ENCODE measurements at regions not wholly inside any gene's neighbourhood (a gene's known extent, or its start where the extent isn't known, plus 50 kb on each side); places are given as distances from the start of the nearest gene placed in this dataset.

GRCh38 chr4:12203945-12204344 lies 775.3 kb upstream of the HS3ST1 start:
- no peak for DNase-seq

- no peak for DNase-seq
These were observed 771.5 kb upstream of the HS3ST1 start for GRCh38 chr4:12200226-12200625.

- no peak for DNase-seq
These were observed 757.8 kb upstream of the HS3ST1 start for GRCh38 chr4:12186526-12186925.

GRCh38 chr4:12178614-12179610 lies 750.2 kb upstream of the HS3ST1 start:
- no peak for DNase-seq

GRCh38 chr4:12177416-12177815 lies 748.7 kb upstream of the HS3ST1 start:
- no peak for DNase-seq

- DNase-seq, result no peak
These were observed 744.8 kb upstream of the HS3ST1 start for GRCh38 chr4:12173496-12173895.

GRCh38 chr4:12172198-12172973 lies 743.7 kb upstream of the HS3ST1 start:
- DNase-seq, result no peak

GRCh38 chr4:12170308-12170707 lies 741.6 kb upstream of the HS3ST1 start:
- DNase-seq, result no peak

- DNase-seq, result no peak
These were observed 736.9 kb upstream of the HS3ST1 start for GRCh38 chr4:12165616-12166015.

GRCh38 chr4:12146339-12146738 lies 717.6 kb upstream of the HS3ST1 start:
- DNase-seq, result peak in 9 of 51 donors; percentile 0 to 16 (median 4)

- DNase-seq, result no peak
These were observed 717.1 kb upstream of the HS3ST1 start for GRCh38 chr4:12145768-12146167.

- DNase-seq, result no peak
These were observed 716.4 kb upstream of the HS3ST1 start for GRCh38 chr4:12145106-12145505.

GRCh38 chr4:12144051-12144450 lies 715.4 kb upstream of the HS3ST1 start:
- no peak for DNase-seq

- no peak for DNase-seq
These were observed 712.2 kb upstream of the HS3ST1 start for GRCh38 chr4:12140864-12141263.

GRCh38 chr4:12139296-12139695 lies 710.6 kb upstream of the HS3ST1 start:
- peak in 1 of 51 donors; percentile 17 for DNase-seq

- no peak for DNase-seq
These were observed 709.8 kb upstream of the HS3ST1 start for GRCh38 chr4:12138488-12138887.

- no peak for DNase-seq
These were observed 708.9 kb upstream of the HS3ST1 start for GRCh38 chr4:12137575-12137974.

GRCh38 chr4:12126474-12126873 lies 697.8 kb upstream of the HS3ST1 start:
- DNase-seq, result no peak

- DNase-seq, result no peak
These were observed 695.4 kb upstream of the HS3ST1 start for GRCh38 chr4:12124138-12124537.

GRCh38 chr4:12123707-12124106 lies 695.0 kb upstream of the HS3ST1 start:
- no peak for DNase-seq

- DNase-seq, result no peak
These were observed 693.6 kb upstream of the HS3ST1 start for GRCh38 chr4:12122316-12122715.

GRCh38 chr4:12120968-12121367 lies 692.3 kb upstream of the HS3ST1 start:
- no peak for DNase-seq

Data from hypothalamus (tissue), 51 donors.